Coronary artery (tissue), 2 donors: ENCODE measurements at regions not wholly inside any gene's neighbourhood (a gene's known extent, or its start where the extent isn't known, plus 50 kb on each side); places are given as distances from the start of the nearest gene placed in this dataset.

Experiments used
- DNase-seq: peaks from one replicate; pipeline ENCODE4 v3.0.0-alpha.2; 2017; ENCODE audit warnings: low spot score
- H3K27ac ChIP-seq, 2 donors: fragments of 200-600 bp; sonication (generic); one replicate each; pipeline ENCODE4 v1.5.1; 2016 to 2019
- H3K4me3 ChIP-seq: fragments of 200-600 bp; sonication (generic); 2 replicates; pipeline ENCODE4 v1.5.1; 2016; ENCODE audit warnings: mild to moderate bottlenecking, moderate library complexity
- TF ChIP-seq, protein P1 (sequence below): fragments of 200-600 bp; sonication (generic); IDR thresholded peaks from one replicate; pipeline ENCODE4 v1.5.1; 2019; ENCODE audit warnings: antibody characterized with exemption

- TF ChIP-seq, protein P1, sequence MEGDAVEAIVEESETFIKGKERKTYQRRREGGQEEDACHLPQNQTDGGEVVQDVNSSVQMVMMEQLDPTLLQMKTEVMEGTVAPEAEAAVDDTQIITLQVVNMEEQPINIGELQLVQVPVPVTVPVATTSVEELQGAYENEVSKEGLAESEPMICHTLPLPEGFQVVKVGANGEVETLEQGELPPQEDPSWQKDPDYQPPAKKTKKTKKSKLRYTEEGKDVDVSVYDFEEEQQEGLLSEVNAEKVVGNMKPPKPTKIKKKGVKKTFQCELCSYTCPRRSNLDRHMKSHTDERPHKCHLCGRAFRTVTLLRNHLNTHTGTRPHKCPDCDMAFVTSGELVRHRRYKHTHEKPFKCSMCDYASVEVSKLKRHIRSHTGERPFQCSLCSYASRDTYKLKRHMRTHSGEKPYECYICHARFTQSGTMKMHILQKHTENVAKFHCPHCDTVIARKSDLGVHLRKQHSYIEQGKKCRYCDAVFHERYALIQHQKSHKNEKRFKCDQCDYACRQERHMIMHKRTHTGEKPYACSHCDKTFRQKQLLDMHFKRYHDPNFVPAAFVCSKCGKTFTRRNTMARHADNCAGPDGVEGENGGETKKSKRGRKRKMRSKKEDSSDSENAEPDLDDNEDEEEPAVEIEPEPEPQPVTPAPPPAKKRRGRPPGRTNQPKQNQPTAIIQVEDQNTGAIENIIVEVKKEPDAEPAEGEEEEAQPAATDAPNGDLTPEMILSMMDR, result no peak
- Histone ChIP-seq H3K27ac (no peak overlapping the region), H3K4me3 (no peak overlapping the region)
- no peak for DNase-seq
Observed at GRCh38 chr1:87887100-87887499, 558.4 kb downstream of the LMO4 start.

DNA sequence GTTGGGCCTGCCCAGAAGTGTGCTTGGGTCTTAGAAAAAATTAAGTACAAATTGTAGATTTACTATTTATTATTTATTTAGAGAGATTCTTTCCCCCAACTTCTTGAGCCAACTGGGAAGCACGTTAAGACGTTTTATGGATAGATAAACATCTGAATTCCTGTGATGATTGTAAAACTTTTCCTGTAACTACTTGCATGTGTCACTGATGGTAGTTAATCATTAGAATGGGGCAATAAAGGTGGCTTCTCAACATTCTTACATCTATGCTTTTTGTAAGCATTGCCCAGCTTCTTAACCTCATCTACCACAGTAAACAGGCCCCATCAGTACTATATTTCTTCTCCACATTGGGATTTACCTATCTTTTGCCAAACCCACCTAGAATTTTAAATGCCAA is 559.8 kb downstream of the LMO4 start:
- no peak overlapping the region for H3K4me3 ChIP-seq
- no peak overlapping the region for H3K27ac ChIP-seq
- TF ChIP-seq, protein P1, result no peak
- DNase-seq, result no peak

GRCh38 chr1:87894062-87894461 is 565.4 kb downstream of the LMO4 start:
- H3K4me3 ChIP-seq, result no peak overlapping the region
- H3K27ac ChIP-seq, result no peak overlapping the region
- DNase-seq, result no peak
- TF ChIP-seq, protein P1, result no peak

- TF ChIP-seq, protein P1, result no peak
- DNase-seq, result no peak
- Histone ChIP-seq H3K4me3 (no peak overlapping the region), H3K27ac (no peak overlapping the region)
Observed at GRCh38 chr1:87897481-87897880, 568.8 kb downstream of the LMO4 start.

- DNase-seq, result no peak
- no peak overlapping the region for H3K4me3 ChIP-seq
- no peak overlapping the region for H3K27ac ChIP-seq
- TF ChIP-seq, protein P1, result no peak
Observed at GRCh38 chr1:87898431-87898830, 569.8 kb downstream of the LMO4 start.

GRCh38 chr1:87899017-87899416 is 570.3 kb downstream of the LMO4 start:
- Histone ChIP-seq H3K4me3 (no peak overlapping the region), H3K27ac (no peak overlapping the region)
- TF ChIP-seq, protein P1, result no peak
- no peak for DNase-seq

GRCh38 chr1:87899746-87900145 is 571.1 kb downstream of the LMO4 start:
- TF ChIP-seq, protein P1, result no peak
- no peak overlapping the region for H3K4me3 ChIP-seq
- DNase-seq, result no peak

More at GRCh38 chr1:87899746-87900145, 571.1 kb downstream of the LMO4 start:
- H3K27ac ChIP-seq, result no peak overlapping the region
